NOMO-1 treated with DMSO at 0.1 percent for 48 hours (cell line): ENCODE measurements at regions not wholly inside any gene's neighbourhood (a gene's known extent, or its start where the extent isn't known, plus 50 kb on each side); places are given as distances from the start of the nearest gene placed in this dataset.
"Not testable (repeated sequence)": the region's sequence is repeated elsewhere in the genome, so short reads cannot be mapped to it uniquely, and the experiment has no call there.

ENCODE experiments used
- DNase-seq: peaks from one replicate; lab custom pipeline; 2025; ENCODE audit not compliant: unreplicated experiment; lab: John Stamatoyannopoulos, UW

DNA sequence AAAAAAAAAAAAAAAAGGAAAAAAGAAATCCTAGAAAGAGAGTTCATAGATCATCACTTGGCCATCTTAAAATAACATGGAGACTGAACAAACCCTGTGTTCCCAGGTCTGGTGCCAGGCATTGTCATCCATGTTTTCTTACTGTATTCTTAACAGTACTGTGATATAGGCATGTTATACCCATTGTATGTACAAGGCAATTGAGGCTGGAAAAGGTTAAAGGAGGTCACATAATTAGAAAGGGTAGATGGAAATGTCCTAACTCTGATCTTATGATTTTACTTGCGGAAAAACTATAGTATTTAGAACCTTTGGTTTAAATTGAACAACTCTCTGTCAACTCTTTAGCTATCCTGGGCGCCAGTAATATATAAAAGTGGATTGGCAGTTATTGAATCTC is 478.2 kb upstream of the RGS6 start:
- DNase-seq: no peak

DNA sequence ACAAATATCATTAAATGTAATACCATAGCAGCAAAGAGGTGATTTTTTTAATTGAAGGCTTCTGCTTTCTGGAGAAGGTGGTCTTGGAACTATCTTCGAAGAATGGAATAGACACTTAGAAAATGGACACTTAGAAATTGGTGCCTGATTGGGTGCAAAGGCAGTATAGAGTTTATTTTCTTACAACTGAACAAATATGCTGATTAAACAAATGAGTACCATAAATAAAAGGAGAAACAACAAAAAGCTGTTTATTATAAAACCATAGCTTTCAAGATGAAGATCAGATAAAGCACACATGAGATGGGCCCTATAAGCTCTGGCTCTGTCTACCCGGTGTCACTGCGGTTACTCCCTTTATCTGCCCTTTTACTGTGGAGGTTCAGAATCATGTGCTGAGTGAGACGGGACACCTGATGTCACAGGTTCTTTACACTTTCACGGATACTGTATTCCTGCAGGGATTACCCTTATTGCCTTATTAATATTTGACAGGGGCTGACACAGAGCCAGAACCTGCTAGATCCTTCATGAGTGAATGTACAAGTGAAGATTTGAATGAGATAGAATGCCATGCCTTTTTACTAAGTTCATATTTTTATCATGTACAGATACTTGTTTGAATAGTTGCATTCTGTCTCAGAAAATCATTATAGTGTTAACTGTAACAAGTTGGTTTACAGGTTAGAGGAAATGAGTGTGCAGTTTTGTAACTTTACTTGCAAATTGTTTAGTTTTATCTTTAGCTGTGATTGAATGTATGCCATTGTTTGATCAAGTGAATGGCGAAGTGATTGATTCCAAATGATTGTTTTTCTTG is 477.5 kb upstream of the RGS6 start:
- no peak for DNase-seq

DNA sequence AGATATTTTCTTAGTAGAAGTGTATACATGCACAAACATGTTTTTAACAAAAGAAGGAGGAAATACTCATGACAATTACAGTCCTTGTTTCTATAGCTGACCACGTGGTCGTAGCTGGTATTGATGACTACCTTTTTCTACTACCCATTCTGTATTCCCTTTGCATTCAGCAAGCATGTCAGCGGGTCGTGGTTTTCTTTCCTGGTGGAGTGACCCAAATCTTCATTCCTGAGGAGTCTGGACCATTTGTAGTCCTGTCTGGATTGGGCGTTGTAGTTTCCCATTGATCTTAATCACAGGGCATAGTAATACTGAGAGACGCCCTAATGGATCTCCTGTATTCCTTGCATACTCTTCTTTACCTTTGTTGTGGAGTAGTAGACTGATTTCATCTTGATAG is 472.1 kb upstream of the RGS6 start:
- DNase-seq: no peak

DNA sequence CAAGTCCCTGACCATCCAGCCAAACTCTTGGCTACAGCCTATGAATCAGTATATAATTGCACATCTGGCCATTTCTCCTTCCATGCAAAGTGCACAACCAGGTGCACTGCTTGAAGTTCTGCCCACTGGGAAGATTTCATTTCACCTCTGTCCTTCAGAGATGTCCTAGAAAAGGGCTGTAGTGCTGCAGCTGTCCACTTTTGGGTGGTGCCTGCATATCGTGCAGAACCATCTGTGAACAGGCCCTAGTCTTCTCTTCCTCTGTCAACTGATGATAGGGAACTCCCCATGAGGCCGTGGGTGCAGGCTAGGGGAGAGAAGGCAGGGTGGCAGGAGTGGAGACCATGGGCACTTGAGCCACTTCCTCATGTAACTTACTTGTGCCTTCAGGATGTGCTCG is 470.6 kb upstream of the RGS6 start:
- not testable (repeated sequence) for DNase-seq

DNA sequence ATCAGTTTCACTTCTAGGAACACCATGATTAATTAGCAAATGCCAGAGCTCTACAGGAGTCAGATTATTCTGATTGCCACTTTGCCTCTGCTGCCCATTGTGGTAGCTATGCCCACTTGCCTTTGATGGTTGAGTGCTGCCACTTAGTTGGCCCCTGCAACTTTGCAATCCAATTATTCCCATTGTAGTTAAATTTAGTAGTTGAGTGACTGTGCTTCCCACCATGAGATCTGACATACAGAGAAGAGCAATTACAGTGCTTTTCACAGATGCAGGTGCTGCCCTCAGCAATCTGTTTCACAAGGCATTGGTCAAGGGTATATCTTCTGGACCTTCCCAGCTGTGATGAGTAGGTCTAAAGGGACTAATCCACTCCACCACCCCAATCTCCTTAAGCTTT is 468.4 kb upstream of the RGS6 start:
- DNase-seq: no peak

DNA sequence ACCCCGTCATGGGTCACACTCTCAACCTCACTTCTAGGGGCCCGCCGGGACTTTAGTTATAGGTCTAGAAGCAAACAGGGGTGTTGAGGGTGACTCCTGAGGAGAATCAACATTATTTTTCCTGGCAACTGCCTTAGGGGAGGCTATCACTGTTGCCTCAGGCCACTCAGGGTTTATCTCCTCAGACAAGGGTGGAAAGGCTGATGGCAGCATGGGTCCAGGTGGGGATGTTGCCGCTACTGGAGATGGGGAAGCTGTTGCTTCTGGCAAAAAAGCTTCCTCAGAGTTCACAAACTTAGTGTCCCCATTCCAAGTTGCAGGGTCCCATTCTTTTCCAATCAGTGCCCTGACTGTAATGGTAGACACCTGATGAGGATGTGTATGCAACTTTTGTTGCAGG is 467.4 kb upstream of the RGS6 start:
- no peak for DNase-seq

DNA sequence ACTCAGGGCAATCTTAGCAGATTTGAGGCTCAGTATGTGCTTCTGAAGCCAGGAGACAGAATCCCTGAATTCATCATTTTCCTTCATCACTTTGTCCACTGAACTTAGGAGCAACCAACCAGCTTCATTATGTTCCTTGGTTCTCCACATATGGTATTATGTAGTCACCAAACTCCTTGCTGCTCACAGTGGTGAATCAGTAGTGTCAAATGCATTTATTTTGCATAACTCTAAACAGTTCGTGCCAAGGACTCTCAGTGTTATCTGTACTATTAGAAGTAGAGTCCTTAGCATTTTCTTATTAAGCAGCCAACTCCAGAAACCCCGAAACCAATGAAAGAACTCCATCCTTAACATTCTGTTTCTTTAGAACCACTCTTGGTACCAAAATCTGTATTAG is 466.9 kb upstream of the RGS6 start:
- DNase-seq: no peak

DNA sequence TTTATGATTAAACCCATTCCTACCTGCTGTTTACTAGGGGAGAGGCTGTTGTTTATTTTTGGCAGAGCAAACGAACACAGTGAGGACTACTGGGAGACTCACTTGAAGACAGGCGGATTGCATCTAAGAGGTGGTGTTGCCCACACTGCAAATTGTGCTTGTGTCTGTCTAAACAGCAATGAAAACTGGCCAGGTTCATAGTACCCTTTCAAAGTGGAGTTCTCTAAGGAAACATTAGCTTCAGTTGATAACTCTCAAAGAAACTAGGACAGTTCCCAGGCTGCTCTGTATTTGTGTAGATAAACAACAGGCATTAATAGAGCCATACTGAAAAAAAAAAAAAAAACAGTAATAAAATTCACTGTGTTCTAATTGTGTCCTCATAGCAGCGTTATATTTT is 466.0 kb upstream of the RGS6 start:
- DNase-seq: no peak

DNA sequence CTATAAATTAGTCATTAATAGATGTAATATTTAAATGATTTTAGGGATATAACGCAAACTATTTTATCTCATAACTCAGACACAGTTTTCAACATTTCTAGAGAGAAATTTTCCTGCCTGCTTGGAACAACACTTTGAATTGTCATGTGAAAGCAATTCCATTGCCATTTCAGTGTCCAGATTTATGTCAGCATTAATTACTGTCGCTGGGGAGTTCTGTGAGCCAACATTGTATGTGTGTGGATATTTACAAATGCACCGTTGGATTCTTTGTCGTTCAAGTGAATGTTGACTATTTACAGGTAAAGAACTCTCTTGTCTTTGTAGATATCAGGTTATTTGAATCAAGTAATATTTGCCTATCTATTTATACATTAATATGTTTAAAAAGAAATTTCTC is 465.3 kb upstream of the RGS6 start:
- DNase-seq: no peak

DNA sequence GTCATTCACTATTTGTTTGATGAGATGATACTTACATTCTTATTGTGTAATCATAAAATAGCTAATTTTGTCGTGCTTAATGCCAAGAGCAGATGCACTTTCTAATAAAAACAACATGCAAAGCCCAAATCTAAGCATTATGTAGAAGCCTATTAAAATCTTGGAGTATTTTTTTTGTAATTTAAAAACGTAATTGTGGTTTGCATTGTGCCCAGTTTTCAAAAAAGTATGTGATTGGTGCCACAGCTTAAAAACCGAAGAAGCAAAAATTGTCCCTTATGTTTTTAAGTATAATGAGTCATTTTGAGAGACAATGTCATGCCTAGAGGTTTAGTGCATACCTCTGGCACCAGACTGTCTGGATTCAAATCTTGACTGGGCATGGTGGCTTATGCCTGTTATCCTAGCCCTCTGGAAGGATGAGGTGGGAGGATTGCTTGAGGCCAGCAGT is 464.8 kb upstream of the RGS6 start:
- no peak for DNase-seq

DNA sequence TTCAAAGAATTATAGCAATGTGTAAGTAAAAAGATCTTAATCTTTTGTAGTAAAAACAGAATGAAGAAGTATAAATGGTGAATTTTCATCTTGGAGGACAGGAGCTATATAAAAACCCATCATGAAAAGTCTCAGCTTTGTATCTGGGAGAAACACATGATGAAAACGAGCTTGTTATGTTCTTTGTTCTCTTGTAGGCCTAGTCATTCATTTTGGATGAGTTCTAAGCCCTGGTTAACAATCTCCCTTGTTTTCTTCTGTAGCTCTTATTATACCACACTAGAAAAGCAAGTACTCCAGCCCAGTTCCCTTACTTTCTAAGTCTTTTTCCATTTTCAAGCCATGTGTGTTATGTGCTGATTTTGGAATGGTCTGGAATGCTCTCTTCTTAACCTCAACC is 463.5 kb upstream of the RGS6 start:
- DNase-seq: no peak

DNA sequence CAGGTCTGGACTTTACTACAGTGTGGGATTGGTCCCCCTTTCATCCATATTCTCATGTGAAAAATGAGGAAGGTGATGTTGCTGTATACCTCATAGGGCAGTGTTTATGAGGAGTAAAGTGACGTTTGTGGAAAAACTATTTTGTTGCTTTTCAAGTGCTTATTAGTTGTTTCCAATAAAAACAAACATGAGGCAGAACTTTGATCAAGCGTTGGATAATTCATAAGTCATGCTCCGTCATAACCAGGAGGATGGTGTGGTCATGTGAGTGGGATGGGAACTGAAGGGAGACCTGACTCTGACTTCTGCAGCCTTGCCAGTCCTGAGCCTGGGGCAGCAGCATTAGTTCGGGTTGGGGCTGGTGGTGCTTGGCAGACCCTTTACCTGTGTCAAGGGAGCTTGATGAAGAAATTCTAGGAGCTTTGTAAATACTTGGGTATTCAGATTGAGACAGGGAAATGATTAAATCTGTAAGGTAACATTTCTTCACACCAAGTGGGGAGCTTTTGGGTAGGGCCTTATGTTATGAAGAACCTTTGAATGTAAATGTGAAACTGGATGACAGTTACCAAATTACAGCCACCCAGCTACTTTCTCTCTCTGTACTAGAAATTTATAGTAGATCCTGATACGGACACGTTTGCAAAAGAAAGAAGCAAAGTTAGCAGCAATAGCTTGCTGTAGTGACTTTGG is 462.4 kb upstream of the RGS6 start:
- no peak for DNase-seq

DNA sequence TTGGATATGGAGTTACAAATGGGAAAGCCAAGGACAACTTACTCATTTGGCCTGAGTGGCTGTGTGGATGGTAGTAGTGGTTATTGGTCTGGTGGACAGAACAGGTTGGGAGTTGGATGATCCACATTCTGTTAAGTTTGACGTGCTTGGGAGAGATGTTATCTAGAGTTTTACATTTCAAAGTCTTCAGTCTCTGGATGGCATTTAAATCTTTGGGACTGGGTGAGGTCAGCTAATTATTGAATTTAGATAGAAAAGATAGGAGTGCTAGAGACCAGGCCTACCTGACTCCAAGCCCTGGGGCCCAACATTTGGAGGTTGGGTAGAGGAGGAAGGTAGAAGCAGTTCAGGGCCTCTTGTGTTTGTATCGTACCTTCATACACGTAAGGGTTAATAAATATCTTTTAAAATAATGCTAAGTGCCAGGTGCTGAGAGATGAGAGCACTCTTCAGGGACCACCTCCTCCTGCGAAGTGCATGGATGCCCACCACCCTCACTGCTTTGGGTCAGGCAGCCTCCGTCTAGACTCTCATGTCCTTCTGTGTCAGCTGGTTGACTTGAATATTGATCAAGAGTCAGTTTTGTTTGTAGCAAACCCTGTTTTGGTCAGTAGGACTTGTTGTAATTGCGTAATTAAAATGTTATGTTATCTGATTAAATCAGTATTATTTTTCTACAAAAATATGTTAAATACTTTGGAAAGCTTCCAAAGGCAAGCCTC is 460.4 kb upstream of the RGS6 start:
- no peak for DNase-seq

DNA sequence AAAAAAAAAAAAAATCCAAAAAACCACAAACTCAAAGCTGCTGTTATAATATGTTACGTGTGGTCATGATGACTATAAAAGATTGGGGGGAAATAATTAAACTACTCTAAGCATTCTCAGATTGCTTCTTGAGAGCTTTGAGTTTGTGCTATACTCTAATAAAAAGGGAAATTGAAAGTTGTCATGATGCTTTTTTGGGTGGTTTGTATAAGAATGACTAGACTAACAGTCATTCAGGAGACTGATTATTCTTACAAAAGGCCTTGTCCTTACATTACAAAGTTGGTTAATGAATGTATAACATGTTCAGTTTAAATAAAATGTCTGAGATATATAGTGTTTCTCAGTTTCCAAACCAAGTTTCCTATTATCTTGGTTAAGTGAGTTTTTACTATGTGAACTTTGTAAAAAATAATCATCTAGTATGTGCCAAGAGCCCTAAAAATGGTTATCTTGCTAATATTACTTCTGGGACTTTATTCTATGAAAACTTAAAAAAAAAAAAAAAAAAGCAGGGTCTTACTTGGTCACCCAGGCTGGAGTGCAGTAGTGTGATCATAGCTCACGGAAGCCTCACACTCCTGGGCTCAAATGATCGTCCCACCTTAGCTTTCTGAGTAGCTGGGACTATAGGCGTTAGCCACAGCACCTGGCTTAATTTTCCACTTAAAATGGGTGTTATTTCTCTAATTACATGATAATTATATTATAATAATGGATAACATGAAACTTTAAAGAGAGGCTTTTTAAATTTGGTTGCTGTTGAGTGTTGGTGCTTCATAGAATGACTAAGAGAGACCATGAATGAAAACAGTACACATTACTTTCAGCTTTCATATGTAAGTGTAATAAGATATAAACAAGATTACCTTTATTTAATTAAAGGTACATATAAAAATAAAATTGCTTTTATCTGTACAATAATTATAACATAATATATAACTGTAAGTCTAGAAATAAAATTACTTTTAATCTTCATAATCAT is 459.6 kb upstream of the RGS6 start:
- DNase-seq: no peak

DNA sequence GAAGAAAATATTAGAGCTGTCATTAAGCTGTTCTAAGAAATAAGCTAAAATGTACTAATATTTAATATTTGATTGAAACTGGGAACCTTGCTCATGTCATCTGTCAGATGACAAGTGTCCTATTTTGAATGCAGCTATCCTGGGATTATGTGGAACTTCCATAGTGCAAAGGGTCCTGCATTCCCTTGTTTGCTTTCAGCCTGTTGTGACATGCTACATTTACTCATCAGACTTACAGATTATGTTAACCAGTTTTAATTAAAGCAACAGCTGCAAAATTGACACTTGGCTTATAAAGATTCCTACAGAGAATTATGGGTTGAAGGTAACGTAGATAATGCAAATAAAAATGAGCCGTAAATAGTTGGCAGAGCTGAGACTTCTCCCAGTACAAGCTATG is 458.4 kb upstream of the RGS6 start:
- DNase-seq: no peak

DNA sequence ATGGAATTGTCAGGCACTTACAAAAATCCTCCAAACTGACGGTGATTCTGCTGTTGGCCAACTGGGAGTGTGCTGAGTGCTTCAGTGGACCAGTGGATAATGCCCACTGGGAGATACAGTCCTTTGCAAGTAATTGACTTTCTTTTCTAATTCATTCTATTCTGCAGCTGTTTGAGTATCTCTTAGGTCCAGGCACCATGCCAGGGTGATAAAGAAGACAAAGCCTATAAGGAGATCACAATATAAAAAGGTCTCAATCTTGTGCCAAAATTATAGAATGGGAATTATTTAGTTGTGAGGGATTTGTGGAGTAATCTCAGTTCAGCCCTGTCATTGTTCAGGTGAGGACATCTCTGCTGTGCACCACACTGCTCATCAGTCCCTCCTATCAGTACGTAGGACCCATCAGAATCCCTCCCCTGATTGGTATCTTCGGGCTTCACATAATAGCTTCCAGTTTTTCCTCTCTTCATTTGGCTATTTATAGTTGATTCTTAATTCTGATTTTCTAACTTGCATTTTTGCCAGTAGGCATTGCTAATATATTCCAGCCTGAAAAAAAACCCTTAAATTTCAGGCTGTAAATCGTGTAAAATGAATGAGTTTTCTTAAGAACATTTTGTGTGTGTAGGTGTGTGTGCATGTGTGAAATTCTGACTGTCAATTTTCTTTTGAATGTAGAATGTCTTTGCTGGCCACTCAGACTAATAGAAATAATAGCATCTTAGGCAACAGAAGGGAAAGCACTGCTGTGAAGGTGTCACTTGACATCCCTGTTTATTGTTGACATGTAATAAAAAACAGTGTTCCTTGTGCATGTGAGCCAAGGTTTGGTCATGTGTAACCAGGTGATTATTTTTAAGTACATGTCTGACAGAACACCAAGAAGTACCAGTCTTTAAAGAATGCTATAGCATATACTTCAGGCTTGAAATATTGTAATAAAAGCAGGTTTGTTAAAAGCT is 457.6 kb upstream of the RGS6 start:
- DNase-seq: no peak

DNA sequence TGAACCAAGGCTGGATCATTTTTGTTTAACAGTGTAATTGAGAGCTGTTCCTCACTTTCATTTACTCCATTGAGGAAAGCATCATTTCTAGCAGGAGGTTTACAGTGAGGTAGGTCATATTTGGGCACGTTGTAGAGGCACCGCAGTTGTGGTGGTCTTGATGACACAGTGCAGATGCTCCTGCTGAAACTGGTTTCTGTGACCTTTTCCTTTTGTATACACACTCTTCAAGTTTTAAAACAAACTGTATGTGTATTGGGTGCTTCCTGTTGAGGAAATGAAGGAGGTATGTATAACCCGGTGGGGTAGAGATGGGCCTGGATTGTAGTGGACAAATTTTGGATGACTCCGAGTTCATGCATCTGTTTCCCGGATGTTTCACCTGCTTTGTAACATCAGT is 456.3 kb upstream of the RGS6 start:
- no peak for DNase-seq

DNA sequence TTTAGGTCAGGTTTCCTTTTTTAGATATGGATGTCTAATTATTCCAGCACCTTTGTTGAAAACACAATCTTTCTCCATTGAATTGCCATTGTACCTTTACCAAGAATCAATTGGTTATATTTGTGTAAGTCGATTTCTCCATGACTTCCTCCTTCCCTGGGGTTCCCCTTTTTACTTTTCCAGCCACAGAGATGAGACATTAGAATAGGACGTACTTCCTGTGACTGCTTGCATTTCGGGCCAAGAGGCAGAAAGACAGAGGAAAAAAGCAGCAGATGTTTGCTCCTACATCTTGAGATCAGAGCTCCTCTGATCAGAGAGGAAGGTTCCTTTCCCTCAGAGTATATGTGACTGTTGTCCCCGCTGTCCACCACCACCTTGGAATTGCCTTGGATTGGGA is 453.7 kb upstream of the RGS6 start:
- peak; percentile 82 for DNase-seq

DNA sequence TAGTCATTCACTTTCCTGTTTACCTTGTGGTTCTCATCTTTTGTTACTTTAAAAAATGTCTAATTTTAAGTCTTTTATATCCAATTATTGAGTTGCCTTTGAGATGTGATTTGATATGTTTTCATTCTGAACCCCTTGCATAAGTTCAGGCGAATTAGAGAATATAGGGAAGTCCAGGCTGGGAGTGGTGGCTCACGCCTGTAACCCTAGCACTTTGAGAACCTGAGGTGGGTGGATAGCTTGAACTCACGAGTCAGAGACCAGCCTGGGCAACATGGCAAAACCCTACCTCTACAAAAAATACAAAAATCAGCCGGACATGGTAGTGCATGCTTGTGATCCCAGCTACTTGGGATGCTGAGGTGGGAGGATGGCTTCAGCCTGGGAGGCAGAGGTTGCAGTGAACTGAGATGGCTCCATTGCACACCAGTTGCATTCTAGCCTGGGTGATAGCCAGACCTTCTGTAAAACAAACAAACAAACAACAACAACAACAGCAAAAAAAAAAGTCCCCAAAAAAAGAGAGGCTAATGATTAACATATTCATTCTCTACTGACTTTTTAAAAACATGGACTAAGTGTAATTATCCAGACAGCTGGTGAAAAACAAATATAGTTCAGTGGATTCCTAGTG is 451.1 kb upstream of the RGS6 start:
- no peak for DNase-seq
